B cell (primary cell): ENCODE measurements at regions not wholly inside any gene's neighbourhood (a gene's known extent, or its start where the extent isn't known, plus 50 kb on each side); places are given as distances from the start of the nearest gene placed in this dataset.

ENCODE experiments used
- ATAC-seq: fragments of 200-7000 bp; cut with Tn5 transposase; one replicate; pipeline ENCODE4 v1.10.0; 2021; ENCODE audit warnings: low read depth, mild to moderate bottlenecking, moderate number of reproducible peaks, moderate library complexity
- CTCF ChIA-PET: fragments of 350-600 bp; sonication (Branson Sonifier 250); formaldehyde crosslinking; loops from one replicate; lab custom pipeline; 2021; ENCODE audit warnings: antibody characterized with exemption, inconsistent platforms; lab: Charles Lee
- POLR2A ChIA-PET: fragments of 350-600 bp; sonication (Branson Sonifier 250); formaldehyde crosslinking; loops from one replicate; lab custom pipeline; 2021; ENCODE audit warnings: antibody characterized with exemption; lab: Charles Lee
- DNase-seq: peaks from one replicate; pipeline ENCODE4 v3.0.0; 2013
- H2AFZ ChIP-seq: 2 replicates; pipeline ENCODE4 v1.6.1; 2012; ENCODE audit warnings: mild to moderate bottlenecking, low read depth, low read length; ENCODE audit not compliant: insufficient read depth, poor library complexity, severe bottlenecking
- H3K27ac ChIP-seq, 2 donors: 1 replicate in 1 of 2; 2 replicates in 1 of 2; pipeline ENCODE4 v1.5.1; 2012 to 2013; ENCODE audit warnings: low read length in 2 of 2, mild to moderate bottlenecking in 2 of 2, moderate library complexity in 1 of 2
- H3K27me3 ChIP-seq, 4 experiments: fragments of 200-600 bp in 1 of 4; sonication (generic) in 1 of 4; replicated peaks in 1 of 4; 1 replicate in 2 of 4; 2 replicates in 2 of 4; pipeline versions ENCODE4 v1.6.1 to v1.7.0; 2013 to 2016; ENCODE audit warnings: low read length in 3 of 4, mild to moderate bottlenecking in 2 of 4, mixed read lengths in 1 of 4, moderate library complexity in 1 of 4; ENCODE audit not compliant: insufficient read depth in 4 of 4, control insufficient read depth in 3 of 4; ENCODE audit errors: control extremely low read depth in 1 of 4
- H3K36me3 ChIP-seq, 2 experiments: replicated peaks in 1 of 2; 1 replicate in 1 of 2; 2 replicates in 1 of 2; pipeline versions ENCODE4 v1.6.1 to v1.7.1; 2013; ENCODE audit warnings: low read length in 1 of 2; ENCODE audit not compliant: insufficient read depth in 2 of 2, control insufficient read depth in 1 of 2; ENCODE audit errors: control extremely low read depth in 1 of 2, extremely low read depth in 1 of 2
- H3K4me1 ChIP-seq, 2 donors: fragments of 200-600 bp in 1 of 2; sonication (generic) in 1 of 2; 1 replicate in 1 of 2; 2 replicates in 1 of 2; pipeline versions ENCODE4 v1.5.1 to v1.6.1; 2013 to 2017; ENCODE audit warnings: low read length in 2 of 2; ENCODE audit not compliant: control insufficient read depth in 2 of 2, insufficient read depth in 2 of 2
- H3K4me2 ChIP-seq: replicated peaks from 2 replicates; pipeline ENCODE3; 2012; ENCODE audit warnings: mild to moderate bottlenecking, low read depth, low read length; ENCODE audit not compliant: poor library complexity, severe bottlenecking
- H3K4me3 ChIP-seq, 5 experiments: fragments of 200-600 bp in 1 of 5; sonication (generic) in 1 of 5; 1 replicate in 3 of 5; 2 replicates in 2 of 5; pipeline versions ENCODE4 v1.5.1 to v1.7.0; 2011 to 2016; ENCODE audit warnings: low read length in 4 of 5, mild to moderate bottlenecking in 4 of 5, low read depth in 2 of 5, control low read depth in 1 of 5, moderate library complexity in 1 of 5; ENCODE audit not compliant: insufficient read depth in 1 of 5; ENCODE audit errors: control extremely low read depth in 1 of 5, extremely low read depth in 1 of 5
- H3K79me2 ChIP-seq: fragments of 200-600 bp; sonication (generic); one replicate; pipeline ENCODE4 v1.6.0; 2016; ENCODE audit warnings: low read length; ENCODE audit not compliant: control insufficient read depth, insufficient read depth
- H3K9ac ChIP-seq: fragments of 200-600 bp; sonication (generic); 2 replicates; pipeline ENCODE4 v1.6.1; 2017; ENCODE audit warnings: mild to moderate bottlenecking, low read length, moderate library complexity
- H3K9me3 ChIP-seq, 3 donors: one replicate each; pipeline versions ENCODE4 v1.6.1 to v1.7.1; 2013; ENCODE audit warnings: low read length in 2 of 3; ENCODE audit not compliant: control insufficient read depth in 2 of 3, insufficient read depth in 1 of 3; ENCODE audit errors: control extremely low read depth in 1 of 3
- H4K20me1 ChIP-seq: 2 replicates; pipeline ENCODE4 v1.6.0; 2012; ENCODE audit warnings: mild to moderate bottlenecking, low read length; ENCODE audit not compliant: insufficient read depth, control insufficient read depth, poor library complexity, severe bottlenecking
- H3K27ac Mint-ChIP-seq: one replicate; pipeline ENCODE4 v1.8.0; 2021; ENCODE audit warnings: mixed read lengths
- H3K27me3 Mint-ChIP-seq: one replicate; pipeline ENCODE4 v1.8.0; 2021; ENCODE audit warnings: mixed read lengths
- H3K4me1 Mint-ChIP-seq: one replicate; pipeline ENCODE4 v1.8.0; 2021; ENCODE audit warnings: mixed read lengths
- H3K4me3 Mint-ChIP-seq: one replicate; pipeline ENCODE4 v1.8.0; 2021; ENCODE audit warnings: mixed read lengths
- H3K9me3 Mint-ChIP-seq: one replicate; pipeline ENCODE4 v1.8.0; 2022; ENCODE audit warnings: mixed read lengths; ENCODE audit not compliant: insufficient read depth
- EZH2 ChIP-seq: IDR thresholded peaks from 2 replicates; pipeline ENCODE4 v1.6.1; 2012; ENCODE audit warnings: borderline replicate concordance, low read depth, mild to moderate bottlenecking, moderate library complexity, low read length; ENCODE audit not compliant: insufficient read depth, poor library complexity, severe bottlenecking
- WGBS: methylation state at CpG from one replicate; pipeline ENCODE4 v1.1.5; 2013; ENCODE audit warnings: missing lambda C conversion rate; ENCODE audit not compliant: insufficient coverage; 5-methylcytosine and 5-hydroxymethylcytosine counted together
- intact Hi-C: fragments of 100-400 bp; cut with micrococcal nuclease; formaldehyde crosslinking; loops from one replicate; pipeline ENCODE4 v1.10.0; 2022
- TF ChIP-seq, protein P1 (sequence below): fragments of 200-600 bp; IDR thresholded peaks from one replicate; pipeline ENCODE4 v1.8.0; 2022; ENCODE audit warnings: antibody characterized with exemption, mild to moderate bottlenecking

GRCh38 chr11:37557990-37558389, 960.0 kb upstream of the RAG2 start:
- H3K4me3 ChIP-seq, result no peak overlapping the region
- Mint-ChIP-seq H3K27ac (no peak overlapping the region), H3K4me1 (no peaks in the 10 kb centered on the region), H3K27me3 (no peaks in the 10 kb centered on the region), H3K9me3 (peaks cover 2% of the 10 kb centered on the region), H3K4me3 (no peak overlapping the region)
- no peak overlapping the region for H3K9ac ChIP-seq
- H3K79me2 ChIP-seq, result no peaks in the 10 kb centered on the region
- no CpG with 5 or more reads among the region's 1 CpG for WGBS
- TF ChIP-seq EZH2, result no peak
- TF ChIP-seq, protein P1, sequence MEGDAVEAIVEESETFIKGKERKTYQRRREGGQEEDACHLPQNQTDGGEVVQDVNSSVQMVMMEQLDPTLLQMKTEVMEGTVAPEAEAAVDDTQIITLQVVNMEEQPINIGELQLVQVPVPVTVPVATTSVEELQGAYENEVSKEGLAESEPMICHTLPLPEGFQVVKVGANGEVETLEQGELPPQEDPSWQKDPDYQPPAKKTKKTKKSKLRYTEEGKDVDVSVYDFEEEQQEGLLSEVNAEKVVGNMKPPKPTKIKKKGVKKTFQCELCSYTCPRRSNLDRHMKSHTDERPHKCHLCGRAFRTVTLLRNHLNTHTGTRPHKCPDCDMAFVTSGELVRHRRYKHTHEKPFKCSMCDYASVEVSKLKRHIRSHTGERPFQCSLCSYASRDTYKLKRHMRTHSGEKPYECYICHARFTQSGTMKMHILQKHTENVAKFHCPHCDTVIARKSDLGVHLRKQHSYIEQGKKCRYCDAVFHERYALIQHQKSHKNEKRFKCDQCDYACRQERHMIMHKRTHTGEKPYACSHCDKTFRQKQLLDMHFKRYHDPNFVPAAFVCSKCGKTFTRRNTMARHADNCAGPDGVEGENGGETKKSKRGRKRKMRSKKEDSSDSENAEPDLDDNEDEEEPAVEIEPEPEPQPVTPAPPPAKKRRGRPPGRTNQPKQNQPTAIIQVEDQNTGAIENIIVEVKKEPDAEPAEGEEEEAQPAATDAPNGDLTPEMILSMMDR, result no peak
- H3K9me3 ChIP-seq, result no peaks in the 10 kb centered on the region
- H3K4me2 ChIP-seq, result no peak overlapping the region
- no peak overlapping the region for H3K27ac ChIP-seq
- no peak overlapping the region for H2AFZ ChIP-seq
- H3K36me3 ChIP-seq, result no peaks in the 10 kb centered on the region
- ATAC-seq, result no peak
- H4K20me1 ChIP-seq, result no peaks in the 10 kb centered on the region
- ChIA-PET POLR2A (no interaction called here), CTCF (no interaction called here)
- no peaks in the 10 kb centered on the region for H3K27me3 ChIP-seq
- intact Hi-C loops, result no loop called here
- DNase-seq, result no peak
- H3K4me1 ChIP-seq, result no peaks in the 10 kb centered on the region

DNA sequence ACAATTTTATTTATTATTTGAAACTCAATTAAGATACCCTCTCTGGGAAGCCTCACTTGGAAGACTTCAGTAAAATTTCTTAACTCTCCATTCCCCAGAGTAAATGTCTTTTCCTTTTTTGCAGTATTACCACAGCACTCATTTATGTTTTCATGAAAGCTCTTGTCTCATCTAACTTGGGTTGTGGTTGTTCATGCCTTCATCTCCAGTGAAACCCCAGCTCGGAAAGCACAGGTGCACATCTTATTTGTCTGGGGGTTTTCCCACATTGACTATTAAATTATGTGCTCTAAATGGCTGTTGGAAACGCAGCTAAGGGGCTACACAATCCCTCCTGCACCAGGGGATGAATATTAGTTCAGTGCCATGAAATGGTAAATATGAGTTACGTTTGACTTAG, 954.2 kb upstream of the RAG2 start:
- WGBS, result no CpG with 5 or more reads among the region's 3 CpGs
- peaks cover 2% of the 10 kb centered on the region for H3K9me3 Mint-ChIP-seq
- Histone ChIP-seq H3K4me3 (no peak overlapping the region), H3K27me3 (no peaks in the 10 kb centered on the region), H3K4me1 (no peaks in the 10 kb centered on the region), H3K27ac (no peak overlapping the region), H2AFZ (no peak overlapping the region), H4K20me1 (no peaks in the 10 kb centered on the region), H3K9ac (no peak overlapping the region), H3K9me3 (no peaks in the 10 kb centered on the region), H3K79me2 (no peaks in the 10 kb centered on the region), H3K36me3 (no peaks in the 10 kb centered on the region), H3K4me2 (no peak overlapping the region)
- CTCF ChIA-PET, result no interaction called here
- intact Hi-C loops, result no loop called here
- H3K4me1 Mint-ChIP-seq, result no peaks in the 10 kb centered on the region
- H3K4me3 Mint-ChIP-seq, result no peak overlapping the region
- POLR2A ChIA-PET, result no interaction called here
- TF ChIP-seq, protein P1, result no peak
- no peak for TF ChIP-seq EZH2
- H3K27me3 Mint-ChIP-seq, result no peaks in the 10 kb centered on the region
- ATAC-seq, result no peak
- DNase-seq, result no peak
- H3K27ac Mint-ChIP-seq, result no peak overlapping the region
